Endothelial cell of umbilical vein (primary cell): ENCODE measurements at regions not wholly inside any gene's neighbourhood (a gene's known extent, or its start where the extent isn't known, plus 50 kb on each side); places are given as distances from the start of the nearest gene placed in this dataset.

Experiments used
- BruUV-seq: library from RNA; stranded (reverse); fragments of 400-500 nt; replicated peaks from 2 replicates; lab custom pipeline; 2021; lab: Mats Ljungman, UMichigan
- CTCF ChIA-PET: fragments of 300-600, 350-600 bp; sonication (Branson Sonifier 250); formaldehyde crosslinking; loops from one replicate; lab custom pipeline; 2021; ENCODE audit warnings: antibody characterized with exemption, inconsistent platforms; lab: Charles Lee
- POLR2A ChIA-PET: fragments of 300-600, 350-600 bp; sonication (Branson Sonifier 250); formaldehyde crosslinking; loops from one replicate; lab custom pipeline; 2021; ENCODE audit warnings: antibody characterized with exemption, inconsistent platforms; lab: Charles Lee
- DNase-seq: peaks from one replicate; pipeline ENCODE4 v3.0.0-alpha.2; 2011; ENCODE audit warnings: low read depth, low spot score
- FAIRE-seq: peaks from 2 replicates; lab custom pipeline; 2011; peaks lifted over from hg19 to GRCh38; lab: Jason Lieb, UNC
- H2AFZ ChIP-seq: 2 replicates; pipeline ENCODE4 v1.6.0; 2012; ENCODE audit warnings: low read depth, low read length, control low read depth, inconsistent platforms
- H3K27ac ChIP-seq: 2 replicates; pipeline ENCODE4 v1.5.1; 2011; ENCODE audit warnings: low read depth, mild to moderate bottlenecking, control low read depth, low read length, moderate library complexity; ENCODE audit not compliant: insufficient read depth
- H3K27me3 ChIP-seq, 2 experiments: 2 replicates each; pipeline versions ENCODE4 v1.6.0 to v1.6.1; 2011; ENCODE audit warnings: low read length in 2 of 2, mixed read lengths in 1 of 2; ENCODE audit not compliant: control insufficient read depth in 2 of 2, insufficient read depth in 2 of 2
- H3K36me3 ChIP-seq, 2 experiments: 2 replicates in 1 of 2; 3 replicates in 1 of 2; pipeline ENCODE4 v1.5.1; 2011; ENCODE audit warnings: low read length in 2 of 2, mild to moderate bottlenecking in 1 of 2, moderate library complexity in 1 of 2; ENCODE audit not compliant: control insufficient read depth in 2 of 2, insufficient read depth in 2 of 2; ENCODE audit errors: extremely low read depth in 1 of 2
- H3K4me1 ChIP-seq: 3 replicates; pipeline ENCODE4 v1.5.1; 2011; ENCODE audit warnings: mild to moderate bottlenecking, low read length; ENCODE audit not compliant: control insufficient read depth, insufficient read depth; ENCODE audit errors: extremely low read depth
- H3K4me2 ChIP-seq: 2 replicates; pipeline ENCODE4 v1.6.1; 2011; ENCODE audit warnings: low read length, control low read depth, mixed read lengths; ENCODE audit not compliant: insufficient read depth
- H3K4me3 ChIP-seq, 3 experiments: fragments of 200-600 bp in 1 of 3; sonication (generic), shearing (Covaris generic) in 1 of 3; replicated peaks in 1 of 3; 2 replicates each; pipeline ENCODE4 v1.5.1; 2011 to 2016; ENCODE audit warnings: control low read depth in 3 of 3, low read length in 3 of 3, mild to moderate bottlenecking in 2 of 3, inconsistent platforms in 1 of 3, low read depth in 1 of 3, moderate library complexity in 1 of 3; ENCODE audit not compliant: insufficient read depth in 1 of 3
- H3K79me2 ChIP-seq: 2 replicates; pipeline ENCODE4 v1.6.0; 2012; ENCODE audit warnings: low read length, inconsistent platforms; ENCODE audit not compliant: control insufficient read depth, insufficient read depth
- H3K9ac ChIP-seq: replicated peaks from 2 replicates; pipeline ENCODE3; 2011; ENCODE audit warnings: low read length, control low read depth; ENCODE audit not compliant: insufficient read depth; ENCODE audit errors: extremely low read depth
- H3K9me1 ChIP-seq: replicated peaks from 3 replicates; pipeline ENCODE4 v1.6.0; 2011; ENCODE audit warnings: mild to moderate bottlenecking, low read length; ENCODE audit not compliant: control insufficient read depth, insufficient read depth; ENCODE audit errors: extremely low read depth
- H3K9me3 ChIP-seq: replicated peaks from 2 replicates; pipeline ENCODE4 v1.5.1; 2012; ENCODE audit warnings: low read length, inconsistent platforms; ENCODE audit not compliant: control insufficient read depth, insufficient read depth
- H4K20me1 ChIP-seq: replicated peaks from 2 replicates; pipeline ENCODE3; 2011; ENCODE audit warnings: mild to moderate bottlenecking, low read length; ENCODE audit not compliant: control insufficient read depth, insufficient read depth; ENCODE audit errors: extremely low read depth
- EZH2 ChIP-seq: IDR thresholded peaks from 2 replicates; pipeline ENCODE4 v1.6.1; 2012; ENCODE audit warnings: borderline replicate concordance, low read depth, mild to moderate bottlenecking, moderate library complexity, low read length, inconsistent platforms; ENCODE audit not compliant: severe bottlenecking
- FOS ChIP-seq: IDR thresholded peaks from 2 replicates; pipeline ENCODE4 v1.6.1; 2011; ENCODE audit warnings: mild to moderate bottlenecking, low read length, moderate library complexity, borderline replicate concordance; ENCODE audit not compliant: insufficient read depth
- GATA2 ChIP-seq: IDR thresholded peaks from 2 replicates; pipeline ENCODE4 v1.7.0; 2011; ENCODE audit warnings: low read depth, mild to moderate bottlenecking, moderate library complexity, mixed read lengths, low read length; ENCODE audit not compliant: insufficient read length, insufficient read depth
- JUN ChIP-seq: IDR thresholded peaks from 2 replicates; pipeline ENCODE4 v1.6.1; 2011; ENCODE audit warnings: borderline replicate concordance, low read depth; ENCODE audit not compliant: insufficient read length, insufficient read depth
- MAX ChIP-seq: IDR thresholded peaks from 2 replicates; pipeline ENCODE4 v1.6.1; 2011; ENCODE audit not compliant: insufficient read depth, insufficient read length
- POLR2A ChIP-seq: IDR thresholded peaks from 2 replicates; pipeline ENCODE4 v1.6.1; 2012; ENCODE audit warnings: low read depth, mild to moderate bottlenecking, control low read depth, low read length
- dilution Hi-C: fragments of 300-500 bp; cut with MboI; formaldehyde crosslinking; loops from one replicate; pipeline ENCODE4 v1.15.0; 2019; ENCODE audit warnings: low sequenced_read_pairs; ENCODE audit not compliant: extremely low pct_ligation_motif_present
- intact Hi-C: fragments of 100-400 bp; cut with micrococcal nuclease; formaldehyde crosslinking; loops from one replicate; pipeline ENCODE4 v1.10.0; 2022
- TF ChIP-seq, protein P1 (sequence below), 2 donors: IDR thresholded peaks; 1 replicate in 1 of 2; 2 replicates in 1 of 2; pipeline ENCODE4 v1.5.1; 2011; ENCODE audit warnings: low read length in 2 of 2, mild to moderate bottlenecking in 2 of 2, moderate library complexity in 2 of 2, control low read depth in 1 of 2, inconsistent platforms in 1 of 2, low read depth in 1 of 2; ENCODE audit not compliant: insufficient read depth in 1 of 2; ENCODE audit errors: extremely low read depth in 1 of 2

DNA sequence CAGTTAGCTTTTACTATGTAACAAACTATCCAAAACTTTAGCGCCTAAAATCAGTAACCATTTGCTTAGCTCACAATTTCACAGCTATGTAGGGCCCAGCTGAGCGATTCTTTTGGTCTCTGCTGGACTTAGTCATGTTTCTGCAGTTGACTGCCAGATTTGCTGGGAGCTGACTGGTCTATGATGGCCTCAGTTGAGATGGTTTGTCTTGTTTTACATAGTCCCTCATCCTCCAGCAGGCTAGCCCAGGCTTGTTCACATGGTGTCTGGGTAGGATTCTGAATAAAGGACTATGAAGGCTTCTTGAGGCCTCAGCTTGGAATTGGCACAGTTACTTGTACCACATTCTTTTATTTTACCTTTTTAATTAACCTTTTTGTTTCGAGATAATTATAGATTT lies 247.8 kb upstream of the CHD6 start:
- Histone ChIP-seq H3K9me1 (no peaks in the 10 kb centered on the region), H3K9me3 (no peaks in the 10 kb centered on the region), H3K4me1 (no peaks in the 10 kb centered on the region), H3K36me3 (no peaks in the 10 kb centered on the region), H3K79me2 (no peaks in the 10 kb centered on the region), H3K27me3 (no peaks in the 10 kb centered on the region), H3K27ac (no peak overlapping the region), H3K4me2 (no peak overlapping the region), H2AFZ (no peak overlapping the region), H3K9ac (no peak overlapping the region), H4K20me1 (no peaks in the 10 kb centered on the region), H3K4me3 (no peak overlapping the region)
- TF ChIP-seq EZH2, result no peak
- TF ChIP-seq JUN, result no peak
- no peak for TF ChIP-seq FOS
- TF ChIP-seq, protein P1, sequence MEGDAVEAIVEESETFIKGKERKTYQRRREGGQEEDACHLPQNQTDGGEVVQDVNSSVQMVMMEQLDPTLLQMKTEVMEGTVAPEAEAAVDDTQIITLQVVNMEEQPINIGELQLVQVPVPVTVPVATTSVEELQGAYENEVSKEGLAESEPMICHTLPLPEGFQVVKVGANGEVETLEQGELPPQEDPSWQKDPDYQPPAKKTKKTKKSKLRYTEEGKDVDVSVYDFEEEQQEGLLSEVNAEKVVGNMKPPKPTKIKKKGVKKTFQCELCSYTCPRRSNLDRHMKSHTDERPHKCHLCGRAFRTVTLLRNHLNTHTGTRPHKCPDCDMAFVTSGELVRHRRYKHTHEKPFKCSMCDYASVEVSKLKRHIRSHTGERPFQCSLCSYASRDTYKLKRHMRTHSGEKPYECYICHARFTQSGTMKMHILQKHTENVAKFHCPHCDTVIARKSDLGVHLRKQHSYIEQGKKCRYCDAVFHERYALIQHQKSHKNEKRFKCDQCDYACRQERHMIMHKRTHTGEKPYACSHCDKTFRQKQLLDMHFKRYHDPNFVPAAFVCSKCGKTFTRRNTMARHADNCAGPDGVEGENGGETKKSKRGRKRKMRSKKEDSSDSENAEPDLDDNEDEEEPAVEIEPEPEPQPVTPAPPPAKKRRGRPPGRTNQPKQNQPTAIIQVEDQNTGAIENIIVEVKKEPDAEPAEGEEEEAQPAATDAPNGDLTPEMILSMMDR (IDR thresholded peaks at IDR 0.05; ENCODE audit: extremely low read depth in 1 of 2, insufficient read depth in 1 of 2, low read depth in 1 of 2, low read length in 2 of 2), result no peak
- no peak for TF ChIP-seq GATA2
- no peak for TF ChIP-seq MAX
- no peak for TF ChIP-seq POLR2A
- DNase-seq (no peak), FAIRE-seq (no peak)
- no TSS peak for BruUV-seq
- CTCF ChIA-PET, result no interaction called here
- dilution Hi-C loops, result no loop called here
- intact Hi-C loops, result no loop called here
- POLR2A ChIA-PET, result no interaction called here
